ENCODE measurements at regions not wholly inside any gene's neighbourhood (a gene's known extent, or its start where the extent isn't known, plus 50 kb on each side); places are given as distances from the start of the nearest gene placed in this dataset.

- no peak overlapping the region for H2AFZ ChIP-seq (ENCODE audit: low read length)
- no peak for TF ChIP-seq ZNF33A (CRISPR knock-in tag; IDR thresholded peaks at IDR 0.05; ENCODE audit: borderline replicate concordance)
- no peak for TF ChIP-seq ZBTB26 (CRISPR knock-in tag; IDR thresholded peaks at IDR 0.05; ENCODE audit: borderline replicate concordance)
- TF ChIP-seq KLF16 (CRISPR knock-in tag; IDR thresholded peaks at IDR 0.05): no peak
- no peak for TF ChIP-seq KLF6 (CRISPR knock-in tag; IDR thresholded peaks at IDR 0.05)
- no peak for TF ChIP-seq NONO (IDR thresholded peaks at IDR 0.05)
- TF ChIP-seq NONO (CRISPR knock-in tag; conservative IDR thresholded peaks at IDR 0.05): no peak
- no peak for TF ChIP-seq ZNF83 (CRISPR knock-in tag; IDR thresholded peaks at IDR 0.05; ENCODE audit: borderline replicate concordance)
- no peak for TF ChIP-seq GMEB2 (CRISPR knock-in tag; IDR thresholded peaks at IDR 0.05; ENCODE audit: low read depth)
- no peak for TF ChIP-seq CEBPB (IDR thresholded peaks at IDR 0.05; ENCODE audit: borderline replicate concordance, low read depth, low read length)
- TF ChIP-seq DBP (CRISPR knock-in tag; IDR thresholded peaks at IDR 0.05; ENCODE audit: not compliant biosample characterization): no peak
- TF ChIP-seq GATA4 (IDR thresholded peaks at IDR 0.05; ENCODE audit: borderline replicate concordance, low read depth): no peak
- TF ChIP-seq ESRRA (CRISPR knock-in tag; IDR thresholded peaks at IDR 0.05; ENCODE audit: low read depth): no peak
- no peak overlapping the region for H3K4me2 ChIP-seq (ENCODE audit: low read depth, low read length)
- intact Hi-C loops (cut with micrococcal nuclease; ENCODE audit: unreplicated experiment) (no loop called here), in situ Hi-C loops (cut with HindIII; ENCODE audit: extremely low pct_ligation_motif_present, low pct_unique_long_range_greater_than_20kb) (no loop called here)
- H3K36me3 ChIP-seq (replicated peaks in 1 of 2; ENCODE audit: control insufficient read depth in 1 of 2, insufficient read depth in 2 of 2, low read length in 2 of 2): no peaks in the 10 kb centered on the region
- no peaks in the 10 kb centered on the region for H3K4me1 ChIP-seq (ENCODE audit: insufficient read depth, low read length)
- no TSS peak for BruUV-seq (replicated peaks)
- peaks cover 9 to 67% of the 10 kb centered on the region in 2 experiments for H3K27me3 ChIP-seq (ENCODE audit: control insufficient read depth in 1 of 2, insufficient read depth in 2 of 2, low read length in 2 of 2)
- DNase-seq (ENCODE audit: low spot score) (no peak), FAIRE-seq (no peak), ATAC-seq (no peak)
- H3K79me2 ChIP-seq (ENCODE audit: insufficient read depth, low read length): no peaks in the 10 kb centered on the region
- no peak overlapping the region for H3K9ac ChIP-seq (ENCODE audit: insufficient read depth, low read depth, low read length)
- ChIA-PET POLR2A (no interaction called here), CTCF (ENCODE audit: low intra/inter-chr PET ratio, low total read pairs) (no interaction called here)
- no peak overlapping the region for H3K4me3 ChIP-seq (replicated peaks in 1 of 3; ENCODE audit: insufficient read depth in 1 of 3, low read depth in 2 of 3, low read length in 3 of 3)
- H3K9me3 ChIP-seq (ENCODE audit: low read length): no peaks in the 10 kb centered on the region
- H3K27ac ChIP-seq (ENCODE audit: extremely low read length, insufficient read depth, low read length): no peak overlapping the region
- H4K20me1 ChIP-seq (ENCODE audit: insufficient read depth, low read length): no peaks in the 10 kb centered on the region
- WGBS (ENCODE audit: low lambda C conversion rate): 5% methylated on average over 14 of the region's 14 CpGs
Measured at GRCh38 chr2:558879-559278, 118.3 kb downstream of the TMEM18 start.

Measured in HepG2 (cell line).